HEK293 (cell line): ENCODE measurements at regions not wholly inside any gene's neighbourhood (a gene's known extent, or its start where the extent isn't known, plus 50 kb on each side); places are given as distances from the start of the nearest gene placed in this dataset.

ENCODE experiments used
- ATF2 ChIP-seq: fragments of 450-650 bp; formaldehyde crosslinking; IDR thresholded peaks from 2 replicates; pipeline ENCODE4 v1.5.1; 2016; ENCODE audit warnings: missing biosample characterization, missing genetic modification characterization, low read depth
- GLIS2 ChIP-seq: fragments of 450-650 bp; formaldehyde crosslinking; IDR thresholded peaks from 2 replicates; pipeline ENCODE4 v1.5.1; 2016; ENCODE audit warnings: missing biosample characterization, missing genetic modification characterization
- HOXC10 ChIP-seq: sonication (generic); formaldehyde crosslinking; IDR thresholded peaks from 2 replicates; pipeline ENCODE4 v1.8.1; 2023; ENCODE audit warnings: mild to moderate bottlenecking, missing genetic modification reagents
- MYNN ChIP-seq: fragments of 450-650 bp; formaldehyde crosslinking; IDR thresholded peaks from 2 replicates; pipeline ENCODE4 v1.5.1; 2016; ENCODE audit warnings: missing biosample characterization, missing genetic modification characterization, borderline replicate concordance
- PRDM1 ChIP-seq: fragments of 450-650 bp; formaldehyde crosslinking; IDR thresholded peaks from 2 replicates; pipeline ENCODE4; 2016; ENCODE audit warnings: missing biosample characterization, missing genetic modification characterization
- PRDM2 ChIP-seq: fragments of 450-650 bp; formaldehyde crosslinking; IDR thresholded peaks from 2 replicates; pipeline ENCODE4 v1.5.1; 2016; ENCODE audit warnings: missing biosample characterization, missing genetic modification characterization, borderline replicate concordance
- SCRT1 ChIP-seq: fragments of 450-650 bp; formaldehyde crosslinking; IDR thresholded peaks from 2 replicates; pipeline ENCODE4 v1.5.1; 2016; ENCODE audit warnings: missing biosample characterization, missing genetic modification characterization, borderline replicate concordance
- SP3 ChIP-seq: fragments of 450-650 bp; formaldehyde crosslinking; IDR thresholded peaks from 2 replicates; pipeline ENCODE4 v1.5.1; 2016; ENCODE audit warnings: missing biosample characterization, missing genetic modification characterization
- ZBTB7A ChIP-seq: fragments of 450-650 bp; formaldehyde crosslinking; IDR thresholded peaks from 2 replicates; pipeline ENCODE4 v1.5.1; 2016; ENCODE audit warnings: low read depth, missing biosample characterization, missing genetic modification characterization
- ZFHX2 ChIP-seq: fragments of 450-650 bp; formaldehyde crosslinking; conservative IDR thresholded peaks from 2 replicates; pipeline ENCODE4 v1.5.1; 2016; ENCODE audit warnings: missing biosample characterization, missing genetic modification characterization
- ZIC2 ChIP-seq: fragments of 450-650 bp; formaldehyde crosslinking; IDR thresholded peaks from 2 replicates; pipeline ENCODE4 v1.5.1; 2016; ENCODE audit warnings: missing biosample characterization, missing genetic modification characterization
- ZNF114 ChIP-seq: fragments of 450-650 bp; formaldehyde crosslinking; IDR thresholded peaks from 2 replicates; pipeline ENCODE4 v1.5.0; 2017; ENCODE audit warnings: missing biosample characterization, missing genetic modification characterization
- ZNF140 ChIP-seq: fragments of 450-650 bp; formaldehyde crosslinking; IDR thresholded peaks from 2 replicates; pipeline ENCODE4 v1.5.1; 2016; ENCODE audit warnings: missing biosample characterization, missing genetic modification characterization
- ZNF184 ChIP-seq: fragments of 450-650 bp; IDR thresholded peaks from 2 replicates; pipeline ENCODE4 v1.5.1; 2018; ENCODE audit warnings: missing biosample characterization, mild to moderate bottlenecking, missing genetic modification characterization
- ZNF354C ChIP-seq: fragments of 450-650 bp; formaldehyde crosslinking; IDR thresholded peaks from 2 replicates; pipeline ENCODE4 v1.5.1; 2016; ENCODE audit warnings: missing biosample characterization, missing genetic modification characterization, low read depth, borderline replicate concordance
- ZNF398 ChIP-seq: fragments of 450-650 bp; formaldehyde crosslinking; IDR thresholded peaks from 2 replicates; pipeline ENCODE4 v1.5.1; 2017; ENCODE audit warnings: missing biosample characterization, missing genetic modification characterization
- ZNF521 ChIP-seq: fragments of 450-650 bp; formaldehyde crosslinking; IDR thresholded peaks from 2 replicates; pipeline ENCODE4 v1.5.1; 2017; ENCODE audit warnings: missing biosample characterization, mild to moderate bottlenecking, missing genetic modification characterization
- ZNF529 ChIP-seq: fragments of 450-650 bp; formaldehyde crosslinking; IDR thresholded peaks from 2 replicates; pipeline ENCODE4 v1.5.1; 2017; ENCODE audit warnings: missing genetic modification characterization, missing biosample characterization; ENCODE audit not compliant: insufficient replicate concordance
- ZNF544 ChIP-seq: fragments of 450-650 bp; formaldehyde crosslinking; IDR thresholded peaks from 2 replicates; pipeline ENCODE4 v1.5.0; 2017; ENCODE audit warnings: missing biosample characterization, missing genetic modification characterization
- ZNF548 ChIP-seq: fragments of 450-650 bp; formaldehyde crosslinking; IDR thresholded peaks from 2 replicates; pipeline ENCODE4 v1.5.1; 2016; ENCODE audit warnings: missing biosample characterization, missing genetic modification characterization
- ZNF549 ChIP-seq: fragments of 450-650 bp; IDR thresholded peaks from 2 replicates; pipeline ENCODE4 v1.5.1; 2018; ENCODE audit warnings: missing biosample characterization, missing genetic modification characterization, mild to moderate bottlenecking, inconsistent platforms, moderate library complexity
- ZNF558 ChIP-seq: fragments of 450-650 bp; formaldehyde crosslinking; IDR thresholded peaks from 2 replicates; pipeline ENCODE4 v1.5.1; 2016; ENCODE audit warnings: missing biosample characterization, missing genetic modification characterization
- ZNF629 ChIP-seq: fragments of 450-650 bp; formaldehyde crosslinking; IDR thresholded peaks from 2 replicates; pipeline ENCODE4 v1.5.1; 2017; ENCODE audit warnings: missing biosample characterization, missing genetic modification characterization
- ZNF660 ChIP-seq: fragments of 450-650 bp; IDR thresholded peaks from 2 replicates; pipeline ENCODE4 v1.5.1; 2018; ENCODE audit warnings: missing biosample characterization, mild to moderate bottlenecking, missing genetic modification characterization
- ZNF704 ChIP-seq: fragments of 450-650 bp; formaldehyde crosslinking; IDR thresholded peaks from 2 replicates; pipeline ENCODE4 v1.5.1; 2016; ENCODE audit warnings: missing biosample characterization, missing genetic modification characterization
- ZNF76 ChIP-seq: fragments of 450-650 bp; formaldehyde crosslinking; IDR thresholded peaks from 2 replicates; pipeline ENCODE4; 2016; ENCODE audit warnings: low read depth, missing biosample characterization, missing genetic modification characterization, borderline replicate concordance
- ZNF791 ChIP-seq: fragments of 450-650 bp; formaldehyde crosslinking; IDR thresholded peaks from 2 replicates; pipeline ENCODE4 v1.5.1; 2016; ENCODE audit warnings: missing biosample characterization, missing genetic modification characterization
- ZNF792 ChIP-seq: fragments of 450-650 bp; formaldehyde crosslinking; IDR thresholded peaks from 2 replicates; pipeline ENCODE4 v1.5.1; 2016; ENCODE audit warnings: missing biosample characterization, missing genetic modification characterization
- ZSCAN23 ChIP-seq: fragments of 450-650 bp; formaldehyde crosslinking; IDR thresholded peaks from 2 replicates; pipeline ENCODE4 v1.5.1; 2016; ENCODE audit warnings: missing biosample characterization, missing genetic modification characterization
- ZSCAN4 ChIP-seq: fragments of 450-650 bp; formaldehyde crosslinking; IDR thresholded peaks from 2 replicates; pipeline ENCODE4 v1.5.1; 2017; ENCODE audit warnings: missing biosample characterization, missing genetic modification characterization

GRCh38 chr7:131895541-131896164 lies 339.2 kb upstream of the PODXL start (continued):
- TF ChIP-seq ZNF704 (tag by site-specific recombination) (no peak), ZNF660 (tag by site-specific recombination) (peak; percentile 91), ZNF398 (tag by site-specific recombination) (peak; percentile 50; the same call in 1 of the 2 replicates), ZNF521 (tag by site-specific recombination) (no peak), ZNF140 (tag by site-specific recombination) (no peak), ZNF529 (no peak), MYNN (tag by site-specific recombination) (peak; percentile 96), ZNF114 (tag by site-specific recombination) (no peak), ZNF792 (tag by site-specific recombination) (no peak), ZNF184 (tag by site-specific recombination) (peak; percentile 13; the same call in 1 of the 2 replicates), ZFHX2 (no peak), HOXC10 (CRISPR knock-in tag) (no peak), ZSCAN4 (tag by site-specific recombination) (no peak), ZNF791 (no peak), ZIC2 (peak; percentile 89), ZNF548 (tag by site-specific recombination) (no peak), PRDM2 (tag by site-specific recombination) (no peak), GLIS2 (peak; percentile 18; the same call in 1 of the 2 replicates), ZNF76 (tag by site-specific recombination) (no peak), PRDM1 (tag by site-specific recombination) (0 out of 2 replicates have a peak, but pooled peaks have one; percentile 41), ATF2 (tag by site-specific recombination) (no peak), SP3 (tag by site-specific recombination) (no peak), SCRT1 (peak; percentile 81), ZNF629 (tag by site-specific recombination) (peak; percentile 89), ZNF549 (tag by site-specific recombination) (no peak), ZNF354C (no peak), ZNF544 (tag by site-specific recombination) (no peak), ZBTB7A (tag by site-specific recombination) (no peak), ZSCAN23 (tag by site-specific recombination) (no peak), ZNF558 (tag by site-specific recombination) (peak; percentile 66)
